ENCODE measurements at regions not wholly inside any gene's neighbourhood (a gene's known extent, or its start where the extent isn't known, plus 50 kb on each side); places are given as distances from the start of the nearest gene placed in this dataset.

DNA sequence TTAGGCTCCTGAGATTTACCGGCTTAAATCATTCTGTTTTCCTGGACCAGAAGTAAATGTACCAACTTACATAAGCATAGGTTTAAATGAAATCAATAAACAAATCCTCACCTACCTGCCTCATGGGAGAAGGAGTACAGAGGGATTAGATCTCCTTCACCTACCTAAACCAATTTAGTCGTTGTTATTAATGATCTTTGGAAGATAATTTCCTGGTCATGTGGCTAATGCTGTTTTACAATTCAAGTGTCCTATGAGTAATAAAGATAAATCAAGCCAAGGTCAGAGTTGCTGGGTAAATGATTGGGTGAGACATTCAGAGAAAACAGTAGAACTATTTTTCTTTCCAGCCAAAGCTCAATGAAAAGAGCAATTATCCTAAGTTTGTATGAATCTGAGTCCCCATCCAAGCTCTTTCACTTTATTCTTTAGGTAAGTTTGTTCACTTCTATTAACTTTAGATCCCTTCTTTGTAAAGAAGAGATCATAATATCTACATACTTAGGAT lies 423.0 kb upstream of the FAM241A start:
- Histone ChIP-seq H3K27me3 (ENCODE audit: control insufficient read depth in 2 of 2, insufficient read depth in 2 of 2, low read length in 2 of 2) (no peaks in the 10 kb centered on the region), H3K79me2 (ENCODE audit: insufficient read depth, low read length) (no peaks in the 10 kb centered on the region), H3K9me3 (replicated peaks in 1 of 2; ENCODE audit: control insufficient read depth in 1 of 2, insufficient read depth in 1 of 2, low read length in 2 of 2) (no peaks in the 10 kb centered on the region), H3K27ac (ENCODE audit: low read depth in 1 of 2, low read length in 2 of 2) (no peak overlapping the region), H3K9ac (ENCODE audit: insufficient read depth, low read length, poor library complexity, severe bottlenecking) (no peak overlapping the region), H3K4me1 (ENCODE audit: control insufficient read depth in 1 of 2, insufficient read depth in 2 of 2, low read length in 2 of 2) (no peaks in the 10 kb centered on the region), H2AFZ (ENCODE audit: insufficient read depth, low read depth, low read length, poor library complexity, severe bottlenecking) (no peak overlapping the region), H3K36me3 (replicated peaks in 1 of 2; ENCODE audit: control insufficient read depth in 1 of 2, insufficient read depth in 2 of 2, low read length in 2 of 2) (no peaks in the 10 kb centered on the region), H3K4me3 (replicated peaks in 1 of 3; ENCODE audit: low read depth in 2 of 3, low read length in 3 of 3) (no peak overlapping the region), H4K20me1 (ENCODE audit: insufficient read depth, low read length) (no peaks in the 10 kb centered on the region), H3K4me2 (replicated peaks; ENCODE audit: extremely low read depth, low read length, poor library complexity, severe bottlenecking) (no peak overlapping the region)
- no peaks in the 10 kb centered on the region for H3K36me3 Mint-ChIP-seq
- TF ChIP-seq CTCF (IDR thresholded peaks at IDR 0.05): no peak
- no peaks in the 10 kb centered on the region for H3K9me3 Mint-ChIP-seq
- WGBS (ENCODE audit: insufficient coverage): no CpG with 5 or more reads among the region's 2 CpGs
- H3K4me3 Mint-ChIP-seq: no peak overlapping the region
- H3K4me1 Mint-ChIP-seq: no peaks in the 10 kb centered on the region
- peaks cover 0 to 2% (median 0%) of the 10 kb centered on the region in 3 donors for H3K27me3 Mint-ChIP-seq (ENCODE audit: low read depth in 3 of 3)
- intact Hi-C loops (cut with micrococcal nuclease): no loop called here
- H3K27ac Mint-ChIP-seq: no peak overlapping the region
- no peak for DNase-seq

GRCh38 chr4:111736516-111736915 lies 408.7 kb upstream of the FAM241A start:
- no peak for TF ChIP-seq CTCF (IDR thresholded peaks at IDR 0.05)
- no peak overlapping the region for H2AFZ ChIP-seq (ENCODE audit: insufficient read depth, low read depth, low read length, poor library complexity, severe bottlenecking)
- no peaks in the 10 kb centered on the region for H3K9me3 Mint-ChIP-seq

More at GRCh38 chr4:111736516-111736915, 408.7 kb upstream of the FAM241A start:
- Histone ChIP-seq H3K9ac (ENCODE audit: insufficient read depth, low read length, poor library complexity, severe bottlenecking) (no peak overlapping the region), H3K36me3 (replicated peaks in 1 of 2; ENCODE audit: control insufficient read depth in 1 of 2, insufficient read depth in 2 of 2, low read length in 2 of 2) (no peaks in the 10 kb centered on the region), H4K20me1 (ENCODE audit: insufficient read depth, low read length) (no peaks in the 10 kb centered on the region), H3K27me3 (ENCODE audit: control insufficient read depth in 2 of 2, insufficient read depth in 2 of 2, low read length in 2 of 2) (no peaks in the 10 kb centered on the region), H3K4me1 (ENCODE audit: control insufficient read depth in 1 of 2, insufficient read depth in 2 of 2, low read length in 2 of 2) (no peaks in the 10 kb centered on the region), H3K9me3 (replicated peaks in 1 of 2; ENCODE audit: control insufficient read depth in 1 of 2, insufficient read depth in 1 of 2, low read length in 2 of 2) (no peaks in the 10 kb centered on the region), H3K27ac (ENCODE audit: low read depth in 1 of 2, low read length in 2 of 2) (no peak overlapping the region), H3K4me3 (replicated peaks in 1 of 3; ENCODE audit: low read depth in 2 of 3, low read length in 3 of 3) (no peak overlapping the region), H3K4me2 (replicated peaks; ENCODE audit: extremely low read depth, low read length, poor library complexity, severe bottlenecking) (no peak overlapping the region), H3K79me2 (ENCODE audit: insufficient read depth, low read length) (no peaks in the 10 kb centered on the region)
- Mint-ChIP-seq H3K4me1 (no peaks in the 10 kb centered on the region), H3K27ac (no peak overlapping the region), H3K4me3 (no peak overlapping the region), H3K36me3 (no peaks in the 10 kb centered on the region), H3K27me3 (ENCODE audit: low read depth in 3 of 3) (no peaks in the 10 kb centered on the region)
- WGBS (ENCODE audit: insufficient coverage): 40% methylated on average over 3 of the region's 3 CpGs
- intact Hi-C loops (cut with micrococcal nuclease): no loop called here
- DNase-seq: no peak

Measured in CD14-positive monocyte (primary cell).